DND-41 (cell line): ENCODE measurements at regions not wholly inside any gene's neighbourhood (a gene's known extent, or its start where the extent isn't known, plus 50 kb on each side); places are given as distances from the start of the nearest gene placed in this dataset.

ENCODE experiments used
- ATAC-seq: fragments of 200-7000 bp; cut with Tn5 transposase; 3 replicates; pipeline ENCODE4 v1.9.1; 2021; ENCODE audit warnings: low read depth; ENCODE audit not compliant: insufficient read depth
- DNase-seq: peaks from one replicate; pipeline ENCODE4 v3.0.0-alpha.2; 2020
- H2AFZ ChIP-seq: 2 replicates; pipeline ENCODE4 v1.6.0; 2012; ENCODE audit warnings: low read depth, low read length
- H3K27ac ChIP-seq: 2 replicates; pipeline ENCODE4 v1.5.1; 2012; ENCODE audit warnings: low read length, inconsistent platforms
- H3K27me3 ChIP-seq: fragments of 200-600 bp; sonication (generic); 2 replicates; pipeline ENCODE4 v1.6.0; 2012; ENCODE audit warnings: low read length, mild to moderate bottlenecking, inconsistent platforms; ENCODE audit not compliant: insufficient read depth, poor library complexity
- H3K36me3 ChIP-seq: 2 replicates; pipeline ENCODE4 v1.5.1; 2012; ENCODE audit warnings: low read length, inconsistent platforms; ENCODE audit not compliant: insufficient read depth
- H3K4me1 ChIP-seq: 2 replicates; pipeline ENCODE4 v1.5.1; 2012; ENCODE audit warnings: mild to moderate bottlenecking, low read length; ENCODE audit not compliant: insufficient read depth
- H3K4me2 ChIP-seq: 2 replicates; pipeline ENCODE4 v1.6.0; 2012; ENCODE audit warnings: mild to moderate bottlenecking, moderate library complexity, low read length, inconsistent platforms; ENCODE audit not compliant: insufficient read depth
- H3K4me3 ChIP-seq, 2 experiments: fragments of 200-600 bp in 1 of 2; shearing (Covaris generic) in 1 of 2; 2 replicates each; pipeline ENCODE4 v1.5.1; 2012 to 2016; ENCODE audit warnings: inconsistent platforms in 2 of 2, low read length in 2 of 2, mild to moderate bottlenecking in 2 of 2, low read depth in 1 of 2, moderate library complexity in 1 of 2
- H3K79me2 ChIP-seq: 2 replicates; pipeline ENCODE4 v1.6.0; 2012; ENCODE audit warnings: low read length, inconsistent platforms; ENCODE audit not compliant: insufficient read depth
- H3K9ac ChIP-seq: 2 replicates; pipeline ENCODE4 v1.6.0; 2012; ENCODE audit warnings: low read depth, mild to moderate bottlenecking, inconsistent platforms, low read length, moderate library complexity
- H3K9me3 ChIP-seq: 2 replicates; pipeline ENCODE4 v1.5.1; 2012; ENCODE audit warnings: low read length, moderate library complexity, mild to moderate bottlenecking, inconsistent platforms; ENCODE audit not compliant: insufficient read depth, severe bottlenecking
- H4K20me1 ChIP-seq: 2 replicates; pipeline ENCODE4 v1.6.0; 2012; ENCODE audit warnings: low read length; ENCODE audit not compliant: insufficient read depth
- EZH2 ChIP-seq: IDR thresholded peaks from 3 replicates; pipeline ENCODE4 v1.6.1; 2012; ENCODE audit warnings: borderline replicate concordance, low read depth, mild to moderate bottlenecking, moderate library complexity, low read length, inconsistent platforms; ENCODE audit not compliant: severe bottlenecking
- TF ChIP-seq, protein P1 (sequence below): IDR thresholded peaks from 2 replicates; pipeline ENCODE4 v1.5.1; 2012; ENCODE audit warnings: borderline replicate concordance, low read length, moderate library complexity, mild to moderate bottlenecking; ENCODE audit not compliant: poor library complexity, severe bottlenecking; ENCODE audit errors: extremely low read depth

GRCh38 chr12:4217091-4217490 lies 56.5 kb upstream of the CCND2 start:
- Histone ChIP-seq H4K20me1 (no peaks in the 10 kb centered on the region), H3K36me3 (no peaks in the 10 kb centered on the region), H2AFZ (no peak overlapping the region), H3K4me1 (no peaks in the 10 kb centered on the region), H3K4me2 (no peak overlapping the region), H3K27ac (no peak overlapping the region), H3K9me3 (no peaks in the 10 kb centered on the region), H3K9ac (no peak overlapping the region), H3K79me2 (no peaks in the 10 kb centered on the region), H3K4me3 (no peak overlapping the region), H3K27me3 (peaks cover 7% of the 10 kb centered on the region)
- no peak for DNase-seq
- no peak for TF ChIP-seq EZH2
- TF ChIP-seq, protein P1, sequence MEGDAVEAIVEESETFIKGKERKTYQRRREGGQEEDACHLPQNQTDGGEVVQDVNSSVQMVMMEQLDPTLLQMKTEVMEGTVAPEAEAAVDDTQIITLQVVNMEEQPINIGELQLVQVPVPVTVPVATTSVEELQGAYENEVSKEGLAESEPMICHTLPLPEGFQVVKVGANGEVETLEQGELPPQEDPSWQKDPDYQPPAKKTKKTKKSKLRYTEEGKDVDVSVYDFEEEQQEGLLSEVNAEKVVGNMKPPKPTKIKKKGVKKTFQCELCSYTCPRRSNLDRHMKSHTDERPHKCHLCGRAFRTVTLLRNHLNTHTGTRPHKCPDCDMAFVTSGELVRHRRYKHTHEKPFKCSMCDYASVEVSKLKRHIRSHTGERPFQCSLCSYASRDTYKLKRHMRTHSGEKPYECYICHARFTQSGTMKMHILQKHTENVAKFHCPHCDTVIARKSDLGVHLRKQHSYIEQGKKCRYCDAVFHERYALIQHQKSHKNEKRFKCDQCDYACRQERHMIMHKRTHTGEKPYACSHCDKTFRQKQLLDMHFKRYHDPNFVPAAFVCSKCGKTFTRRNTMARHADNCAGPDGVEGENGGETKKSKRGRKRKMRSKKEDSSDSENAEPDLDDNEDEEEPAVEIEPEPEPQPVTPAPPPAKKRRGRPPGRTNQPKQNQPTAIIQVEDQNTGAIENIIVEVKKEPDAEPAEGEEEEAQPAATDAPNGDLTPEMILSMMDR, result no peak
- ATAC-seq, result no peak

DNA sequence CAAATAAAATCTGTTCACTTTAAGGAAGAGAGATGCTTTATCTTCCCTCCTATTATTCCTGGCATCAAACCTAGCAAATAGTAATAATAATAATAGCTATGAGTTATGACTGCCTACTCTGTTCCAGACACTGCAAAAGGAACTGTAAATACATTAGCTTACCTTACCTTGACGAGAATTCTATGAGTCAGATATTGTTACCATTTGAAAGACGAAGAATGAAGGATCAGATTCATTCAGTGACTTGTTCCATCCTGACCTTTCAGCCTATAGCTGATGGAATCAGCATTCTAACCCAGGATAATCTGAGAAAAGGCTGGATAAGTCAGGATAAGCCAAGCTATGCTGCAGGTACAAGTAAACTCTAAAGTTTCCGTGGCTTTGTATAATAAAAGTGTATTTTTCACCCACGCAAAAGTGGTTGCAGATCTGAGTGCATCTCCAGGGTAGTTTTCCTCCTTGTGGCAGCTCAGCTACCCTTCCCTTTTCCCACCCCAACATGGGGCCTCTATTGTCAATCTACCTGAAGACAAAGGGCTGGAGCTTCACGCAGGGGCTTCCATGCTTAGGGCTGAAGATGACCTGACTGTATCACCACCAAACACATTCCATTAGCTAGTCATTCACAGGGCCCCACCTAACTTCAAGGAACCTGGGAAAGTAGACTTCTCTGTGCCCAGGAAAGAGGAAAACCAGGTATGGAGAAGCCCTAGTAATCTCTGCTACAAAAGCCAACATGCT lies 57.2 kb upstream of the CCND2 start:
- no peaks in the 10 kb centered on the region for H3K79me2 ChIP-seq
- no peak overlapping the region for H2AFZ ChIP-seq
- H3K4me3 ChIP-seq, result no peak overlapping the region
- ATAC-seq, result no peak
- H4K20me1 ChIP-seq, result no peaks in the 10 kb centered on the region
- H3K27me3 ChIP-seq, result peaks cover 9% of the 10 kb centered on the region
- no peaks in the 10 kb centered on the region for H3K4me1 ChIP-seq
- H3K4me2 ChIP-seq, result no peak overlapping the region
- H3K36me3 ChIP-seq, result no peaks in the 10 kb centered on the region
- no peak overlapping the region for H3K27ac ChIP-seq
- no peak overlapping the region for H3K9ac ChIP-seq
- TF ChIP-seq, protein P1, result no peak
- no peak for TF ChIP-seq EZH2
- DNase-seq, result no peak
- no peaks in the 10 kb centered on the region for H3K9me3 ChIP-seq

DNA sequence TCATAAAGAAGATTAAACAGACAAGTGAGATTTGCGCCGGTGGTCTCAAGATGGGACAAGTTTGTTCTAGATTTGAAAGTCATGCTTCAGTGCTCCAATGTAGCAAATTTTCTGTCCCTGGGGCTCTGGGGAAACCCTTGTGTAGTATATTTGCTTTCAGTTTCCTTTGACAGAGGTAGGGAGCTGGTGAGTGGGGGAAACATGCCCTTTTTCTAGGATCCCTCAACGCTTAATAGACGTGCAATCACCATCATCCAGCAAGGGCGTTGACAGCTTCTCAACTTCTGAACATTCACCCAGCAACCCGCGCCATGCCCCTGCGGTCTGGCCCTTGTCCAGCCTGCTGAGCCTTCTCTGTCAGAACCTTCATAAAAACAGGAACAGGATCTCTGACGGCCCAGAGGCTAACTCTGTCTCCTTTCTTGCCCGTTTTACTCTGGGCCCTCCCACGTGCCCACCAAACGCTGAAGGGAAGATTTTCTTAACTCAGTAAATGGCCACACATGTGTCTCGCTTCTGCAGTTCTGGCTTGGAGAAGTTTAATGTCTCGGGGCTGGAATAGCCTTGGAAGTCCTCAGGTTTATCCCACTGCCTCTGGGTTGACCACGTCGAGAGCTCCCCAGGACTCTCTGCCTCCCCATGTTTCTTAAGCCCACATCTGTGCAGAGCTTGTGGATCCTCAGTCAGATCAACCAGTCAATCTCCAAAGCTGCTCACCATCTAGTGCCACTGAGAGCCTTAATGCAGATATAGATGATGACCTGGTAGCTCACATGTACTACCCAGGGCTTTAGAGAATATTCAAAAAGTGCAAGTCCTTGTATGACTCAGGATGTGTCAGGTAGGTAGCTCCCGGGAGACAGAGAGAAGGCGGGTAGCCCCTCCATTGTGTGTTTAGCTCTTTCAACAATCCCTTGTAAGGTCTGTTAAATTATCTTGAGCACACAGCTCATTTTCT lies 58.1 kb upstream of the CCND2 start:
- Histone ChIP-seq H4K20me1 (no peaks in the 10 kb centered on the region), H3K4me1 (no peaks in the 10 kb centered on the region), H3K36me3 (no peaks in the 10 kb centered on the region), H3K27ac (no peak overlapping the region), H3K4me2 (no peak overlapping the region), H2AFZ (no peak overlapping the region), H3K27me3 (peaks cover 11% of the 10 kb centered on the region), H3K4me3 (no peak overlapping the region), H3K9me3 (no peaks in the 10 kb centered on the region), H3K9ac (no peak overlapping the region), H3K79me2 (no peaks in the 10 kb centered on the region)
- DNase-seq (no peak), ATAC-seq (no peak)
- TF ChIP-seq, protein P1, result no peak
- no peak for TF ChIP-seq EZH2
